GM06990 (cell line): ENCODE measurements at regions not wholly inside any gene's neighbourhood (a gene's known extent, or its start where the extent isn't known, plus 50 kb on each side); places are given as distances from the start of the nearest gene placed in this dataset.

ENCODE experiments used
- DNase-seq: peaks from one replicate; pipeline ENCODE4 v3.0.0-alpha.2; 2011; ENCODE audit not compliant: insufficient read length; ENCODE audit errors: extremely low read depth
- H3K27me3 ChIP-seq: replicated peaks from 2 replicates; pipeline ENCODE4 v1.6.0; 2011; ENCODE audit warnings: low read length; ENCODE audit not compliant: control insufficient read depth, insufficient read depth
- H3K36me3 ChIP-seq: 2 replicates; pipeline ENCODE4 v1.5.1; 2011; ENCODE audit warnings: low read length; ENCODE audit not compliant: control insufficient read depth, insufficient read depth
- H3K4me3 ChIP-seq: replicated peaks from 2 replicates; pipeline ENCODE4 v1.5.1; 2011; ENCODE audit warnings: low read depth, mild to moderate bottlenecking, control low read depth, low read length
- TF ChIP-seq, protein P1 (sequence below): IDR thresholded peaks from 2 replicates; pipeline ENCODE4 v1.5.1; 2011; ENCODE audit warnings: low read length, control low read depth, mild to moderate bottlenecking, inconsistent platforms; ENCODE audit not compliant: insufficient read depth, poor library complexity, severe bottlenecking

DNA sequence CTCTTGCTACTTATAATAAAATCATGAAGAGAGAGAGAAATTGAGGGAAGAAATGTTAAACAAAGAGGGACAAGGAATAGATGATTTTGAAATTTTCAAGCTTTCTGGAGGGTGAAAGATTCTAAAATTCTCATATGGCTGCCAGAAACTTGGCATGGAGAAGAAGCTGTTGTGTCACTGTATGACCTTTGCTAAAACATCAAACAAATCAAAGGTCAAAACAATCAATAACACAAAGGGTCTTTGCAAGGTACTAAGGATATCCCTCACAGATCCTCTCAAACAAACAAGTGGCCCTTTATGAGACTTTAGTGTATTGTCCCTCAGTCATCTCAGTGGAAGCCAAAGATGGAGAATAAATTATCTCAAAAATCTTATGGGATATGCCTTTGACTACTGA, 1039.2 kb upstream of the MIR17HG start:
- TF ChIP-seq, protein P1, sequence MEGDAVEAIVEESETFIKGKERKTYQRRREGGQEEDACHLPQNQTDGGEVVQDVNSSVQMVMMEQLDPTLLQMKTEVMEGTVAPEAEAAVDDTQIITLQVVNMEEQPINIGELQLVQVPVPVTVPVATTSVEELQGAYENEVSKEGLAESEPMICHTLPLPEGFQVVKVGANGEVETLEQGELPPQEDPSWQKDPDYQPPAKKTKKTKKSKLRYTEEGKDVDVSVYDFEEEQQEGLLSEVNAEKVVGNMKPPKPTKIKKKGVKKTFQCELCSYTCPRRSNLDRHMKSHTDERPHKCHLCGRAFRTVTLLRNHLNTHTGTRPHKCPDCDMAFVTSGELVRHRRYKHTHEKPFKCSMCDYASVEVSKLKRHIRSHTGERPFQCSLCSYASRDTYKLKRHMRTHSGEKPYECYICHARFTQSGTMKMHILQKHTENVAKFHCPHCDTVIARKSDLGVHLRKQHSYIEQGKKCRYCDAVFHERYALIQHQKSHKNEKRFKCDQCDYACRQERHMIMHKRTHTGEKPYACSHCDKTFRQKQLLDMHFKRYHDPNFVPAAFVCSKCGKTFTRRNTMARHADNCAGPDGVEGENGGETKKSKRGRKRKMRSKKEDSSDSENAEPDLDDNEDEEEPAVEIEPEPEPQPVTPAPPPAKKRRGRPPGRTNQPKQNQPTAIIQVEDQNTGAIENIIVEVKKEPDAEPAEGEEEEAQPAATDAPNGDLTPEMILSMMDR = no peak
- no peaks in the 10 kb centered on the region for H3K36me3 ChIP-seq
- DNase-seq = no peak

DNA sequence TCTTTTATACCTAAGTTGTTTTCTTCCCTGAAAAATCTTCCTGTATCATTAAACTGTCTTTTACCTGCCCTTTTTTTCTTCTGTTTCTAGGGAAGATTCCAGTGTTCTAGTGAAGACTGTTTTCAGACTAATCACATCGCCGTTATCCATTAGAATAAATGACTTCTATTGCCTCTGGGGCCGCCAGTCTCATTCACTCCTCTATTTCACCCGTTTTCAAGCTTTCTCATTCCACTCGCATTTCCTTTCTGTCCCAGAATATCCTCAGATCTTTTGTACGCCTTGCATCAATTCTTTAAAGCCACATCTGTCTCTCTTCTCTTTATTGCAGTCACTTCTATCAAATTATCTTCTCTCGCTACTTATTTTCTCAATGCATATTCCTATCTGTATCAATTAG, 1035.6 kb upstream of the MIR17HG start:
- no peak for DNase-seq
- TF ChIP-seq, protein P1 = no peak
- Histone ChIP-seq H3K36me3 (no peaks in the 10 kb centered on the region), H3K4me3 (no peak overlapping the region), H3K27me3 (no peaks in the 10 kb centered on the region)

More for the DNA sequence above, 1039.2 kb upstream of the MIR17HG start:
- Histone ChIP-seq H3K27me3 (no peaks in the 10 kb centered on the region), H3K4me3 (no peak overlapping the region)

DNA sequence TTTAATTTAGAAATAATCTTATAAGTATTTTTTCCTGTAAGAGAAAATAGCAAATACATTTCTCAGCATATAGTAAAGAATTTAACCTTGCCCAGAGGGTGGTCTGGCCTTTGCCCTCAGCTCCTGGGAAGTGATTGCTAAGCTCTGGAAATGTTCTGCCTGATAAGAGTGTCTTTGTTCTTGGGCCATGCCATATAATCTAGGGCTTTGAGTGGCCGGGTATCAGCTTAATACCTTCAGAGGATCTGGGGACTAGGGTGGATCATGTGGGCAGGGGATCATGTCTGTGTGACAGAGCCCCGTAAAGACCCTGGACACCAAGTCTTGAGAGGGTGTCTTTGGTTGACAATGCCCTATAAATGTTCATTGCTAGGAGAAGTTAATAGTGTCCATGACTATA, 1032.4 kb upstream of the MIR17HG start:
- H3K36me3 ChIP-seq = no peaks in the 10 kb centered on the region
- TF ChIP-seq, protein P1 = no peak
- H3K4me3 ChIP-seq = no peak overlapping the region
- no peak for DNase-seq
- no peaks in the 10 kb centered on the region for H3K27me3 ChIP-seq

DNA sequence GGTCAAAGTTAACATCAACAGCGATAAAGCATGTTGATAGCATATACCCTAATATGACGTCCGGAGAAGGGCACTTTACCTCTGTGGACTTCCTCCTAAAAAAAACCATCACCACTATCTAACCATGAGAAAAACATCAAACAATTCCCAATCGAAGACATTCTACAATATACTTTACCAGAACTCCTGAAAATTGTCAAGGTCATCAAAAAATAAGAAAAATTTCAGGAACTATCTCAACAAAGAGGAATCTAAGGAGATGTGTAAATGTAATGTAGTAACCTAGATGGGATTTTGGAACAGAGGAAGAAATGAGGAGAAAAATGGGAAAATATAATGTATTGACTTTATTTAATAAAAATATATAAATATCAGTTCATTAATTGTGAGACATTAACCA, 1026.8 kb upstream of the MIR17HG start:
- H3K4me3 ChIP-seq = no peak overlapping the region
- H3K27me3 ChIP-seq = no peaks in the 10 kb centered on the region
- H3K36me3 ChIP-seq = no peaks in the 10 kb centered on the region
- no peak for DNase-seq
- TF ChIP-seq, protein P1 = no peak

DNA sequence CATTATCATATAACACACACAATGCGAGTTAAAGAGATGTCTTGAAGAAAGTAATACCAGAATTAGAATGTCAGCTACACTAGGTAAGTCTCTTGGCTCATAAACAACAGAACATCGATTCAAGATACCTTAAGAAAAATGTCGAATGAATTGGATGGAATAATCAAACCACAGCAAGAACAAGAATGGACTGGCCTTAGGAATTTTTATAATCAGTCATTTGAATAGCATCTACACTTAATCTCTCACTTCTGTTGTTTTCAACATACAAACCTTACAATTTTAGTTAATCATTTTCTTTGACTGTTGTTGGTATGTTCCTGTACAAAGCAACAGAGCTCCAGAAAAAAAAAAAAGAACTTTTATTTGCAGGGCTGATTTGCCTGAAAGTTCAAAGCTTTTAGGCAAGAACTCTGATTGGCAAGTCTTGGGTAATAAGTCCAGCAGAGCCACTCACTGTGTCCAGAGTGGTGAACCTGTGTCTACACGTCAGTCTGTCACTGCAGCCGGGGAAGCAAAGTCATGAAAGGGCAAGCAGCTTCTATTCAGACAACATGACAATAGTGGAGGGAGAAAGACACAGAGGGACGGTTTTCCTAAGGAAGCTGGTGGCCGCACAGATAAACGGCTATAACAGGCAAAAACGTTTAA, 1026.1 kb upstream of the MIR17HG start:
- Histone ChIP-seq H3K4me3 (no peak overlapping the region), H3K27me3 (no peaks in the 10 kb centered on the region), H3K36me3 (no peaks in the 10 kb centered on the region)
- no peak for DNase-seq
- TF ChIP-seq, protein P1 = no peak

DNA sequence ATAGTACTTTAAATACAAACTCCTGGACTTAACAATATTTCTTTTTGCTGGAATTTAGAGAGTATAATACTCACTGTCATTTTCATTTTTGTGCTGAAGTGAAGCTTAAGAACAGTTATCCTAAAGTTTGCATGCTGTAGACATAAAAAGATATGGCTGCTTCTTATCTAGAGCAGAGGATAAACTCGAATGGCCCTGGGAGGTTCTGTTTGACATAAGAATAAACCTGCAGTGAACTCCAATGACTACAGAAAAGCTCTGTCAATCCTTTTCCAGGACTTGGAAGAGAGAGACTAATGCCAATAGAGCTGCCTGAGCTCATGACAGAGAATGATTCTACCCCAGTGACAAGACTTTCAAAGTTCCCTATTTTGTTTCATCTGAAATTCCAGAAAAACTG, 1017.8 kb upstream of the MIR17HG start:
- Histone ChIP-seq H3K4me3 (no peak overlapping the region), H3K27me3 (no peaks in the 10 kb centered on the region), H3K36me3 (no peaks in the 10 kb centered on the region)
- DNase-seq = no peak
- TF ChIP-seq, protein P1 = no peak
